MM.1S (cell line): ENCODE measurements at regions not wholly inside any gene's neighbourhood (a gene's known extent, or its start where the extent isn't known, plus 50 kb on each side); places are given as distances from the start of the nearest gene placed in this dataset.
"Not testable (repeated sequence)": the region's sequence is repeated elsewhere in the genome, so short reads cannot be mapped to it uniquely, and the experiment has no call there.

ENCODE experiments used
- CTCF ChIP-seq: fragments of 300-600 bp; sonication (generic); IDR thresholded peaks from 2 replicates; pipeline ENCODE4 v1.5.1; 2016; ENCODE audit warnings: antibody characterized with exemption, low read length, mixed read lengths
- EZH2 ChIP-seq: fragments of 300-600 bp; sonication (generic); optimal IDR thresholded peaks from 2 replicates; pipeline ENCODE3; 2017; ENCODE audit warnings: low read depth, mild to moderate bottlenecking, antibody characterized with exemption, low read length, mixed read lengths
- EZH2phosphoT487 ChIP-seq: fragments of 300-600 bp; sonication (generic); IDR thresholded peaks from 2 replicates; pipeline ENCODE4 v1.6.1; 2018; ENCODE audit warnings: antibody characterized with exemption, low read length

- not testable (repeated sequence) for TF ChIP-seq CTCF, EZH2, EZH2phosphoT487
Observed at GRCh38 chr11:67781506-67781905, 107.1 kb upstream of the ALDH3B2 start.
